Trophoblast cell (in vitro differentiated cells and primary cell): ENCODE measurements at regions not wholly inside any gene's neighbourhood (a gene's known extent, or its start where the extent isn't known, plus 50 kb on each side); places are given as distances from the start of the nearest gene placed in this dataset.

Experiments used
- DNase-seq, 2 donors: peaks; one replicate each; pipeline ENCODE4 v3.0.0-alpha.2; 2016
- H2AFZ ChIP-seq: 2 replicates; pipeline ENCODE4 v1.6.1; 2013; ENCODE audit warnings: low read length, moderate library complexity, mild to moderate bottlenecking; ENCODE audit not compliant: insufficient read depth, poor library complexity
- H2AK5ac ChIP-seq: 2 replicates; pipeline ENCODE4 v1.6.1; 2013; ENCODE audit warnings: mild to moderate bottlenecking, low read length
- H2BK120ac ChIP-seq: 2 replicates; pipeline ENCODE4 v1.6.1; 2013; ENCODE audit warnings: low read length, mild to moderate bottlenecking, moderate library complexity; ENCODE audit not compliant: insufficient read depth, poor library complexity
- H2BK12ac ChIP-seq: 2 replicates; pipeline ENCODE4 v1.6.1; 2013; ENCODE audit warnings: mild to moderate bottlenecking, low read length, moderate library complexity
- H2BK5ac ChIP-seq: 2 replicates; pipeline ENCODE4 v1.6.1; 2013; ENCODE audit warnings: low read length, low read depth, moderate library complexity, mild to moderate bottlenecking; ENCODE audit not compliant: poor library complexity
- H3K14ac ChIP-seq: 2 replicates; pipeline ENCODE4 v1.6.1; 2013; ENCODE audit warnings: mild to moderate bottlenecking, low read length
- H3K18ac ChIP-seq: 2 replicates; pipeline ENCODE4 v1.6.1; 2013; ENCODE audit warnings: mild to moderate bottlenecking, low read length
- H3K23ac ChIP-seq: 2 replicates; pipeline ENCODE4 v1.6.1; 2013; ENCODE audit warnings: low read length
- H3K27ac ChIP-seq: 2 replicates; pipeline ENCODE4 v1.5.1; 2013; ENCODE audit warnings: low read depth, mild to moderate bottlenecking, inconsistent platforms, low read length, moderate library complexity
- H3K27me3 ChIP-seq: 2 replicates; pipeline ENCODE4 v1.6.1; 2013; ENCODE audit warnings: inconsistent platforms, mild to moderate bottlenecking, low read length, moderate library complexity; ENCODE audit not compliant: insufficient read depth
- H3K36me3 ChIP-seq, 2 experiments: 1 replicate in 1 of 2; 2 replicates in 1 of 2; pipeline ENCODE4 v1.6.1; 2013; ENCODE audit warnings: low read length in 2 of 2, mild to moderate bottlenecking in 2 of 2, moderate library complexity in 1 of 2; ENCODE audit not compliant: insufficient read depth in 2 of 2, control insufficient read depth in 1 of 2
- H3K4ac ChIP-seq: 2 replicates; pipeline ENCODE4 v1.6.1; 2013; ENCODE audit warnings: low read depth, mild to moderate bottlenecking, low read length, moderate library complexity
- H3K4me1 ChIP-seq, 2 experiments: 1 replicate in 1 of 2; 2 replicates in 1 of 2; pipeline ENCODE4 v1.6.1; 2013; ENCODE audit warnings: low read length in 2 of 2, mild to moderate bottlenecking in 2 of 2, moderate library complexity in 1 of 2; ENCODE audit not compliant: insufficient read depth in 2 of 2, control insufficient read depth in 1 of 2
- H3K4me2 ChIP-seq: 2 replicates; pipeline ENCODE4 v1.6.1; 2013; ENCODE audit warnings: inconsistent platforms, mild to moderate bottlenecking, low read length, moderate library complexity
- H3K4me3 ChIP-seq: 2 replicates; pipeline ENCODE4 v1.5.1; 2013; ENCODE audit warnings: mild to moderate bottlenecking, low read depth, low read length, inconsistent platforms
- H3K79me1 ChIP-seq: one replicate; pipeline ENCODE4 v1.6.1; 2013; ENCODE audit warnings: low read length
- H3K79me2 ChIP-seq: 2 replicates; pipeline ENCODE4 v1.6.1; 2013; ENCODE audit warnings: low read length, mild to moderate bottlenecking; ENCODE audit not compliant: control insufficient read depth, insufficient read depth, poor library complexity
- H3K9ac ChIP-seq: 2 replicates; pipeline ENCODE4 v1.6.1; 2013; ENCODE audit warnings: mild to moderate bottlenecking, low read length
- H3K9me3 ChIP-seq: 2 replicates; pipeline ENCODE4 v1.6.1; 2013; ENCODE audit warnings: low read depth, mild to moderate bottlenecking, control low read depth, inconsistent platforms, low read length; ENCODE audit not compliant: insufficient read depth
- H4K12ac ChIP-seq: 2 replicates; pipeline ENCODE4 v1.6.1; 2013; ENCODE audit warnings: low read depth, mild to moderate bottlenecking, low read length, moderate library complexity
- H4K8ac ChIP-seq: 2 replicates; pipeline ENCODE4 v1.6.1; 2013; ENCODE audit warnings: low read depth, mild to moderate bottlenecking, low read length, moderate library complexity
- H4K91ac ChIP-seq: one replicate; pipeline ENCODE4 v1.6.1; 2013; ENCODE audit warnings: low read depth, mild to moderate bottlenecking, low read length, moderate library complexity
- WGBS: extraction: QIAGEN DNeasy Blood & Tissue Kit; methylation state at CpG from one replicate; pipeline ENCODE4 v1.1.7; 2013; ENCODE audit warnings: missing lambda C conversion rate; ENCODE audit not compliant: insufficient read length, insufficient coverage; ENCODE audit errors: extremely low coverage; 5-methylcytosine and 5-hydroxymethylcytosine counted together

- H3K79me2 ChIP-seq = no peaks in the 10 kb centered on the region
- no peak overlapping the region for H2BK120ac ChIP-seq
- no CpG with 5 or more reads among the region's 5 CpGs for WGBS
- no peak overlapping the region for H3K18ac ChIP-seq
- H3K4me1 ChIP-seq = no peaks in the 10 kb centered on the region
- H3K27ac ChIP-seq = no peak overlapping the region
- H3K23ac ChIP-seq = no peak overlapping the region
- H3K27me3 ChIP-seq = no peaks in the 10 kb centered on the region
- H3K14ac ChIP-seq = no peak overlapping the region
- H3K79me1 ChIP-seq = no peaks in the 10 kb centered on the region
- H3K4me2 ChIP-seq = no peak overlapping the region
- DNase-seq = no peak
- H4K12ac ChIP-seq = no peak overlapping the region
- no peak overlapping the region for H2AFZ ChIP-seq
- H4K91ac ChIP-seq = no peak overlapping the region
- H3K4ac ChIP-seq = no peak overlapping the region
- H4K8ac ChIP-seq = no peak overlapping the region
- H3K9ac ChIP-seq = no peak overlapping the region
- no peak overlapping the region for H3K4me3 ChIP-seq
- no peak overlapping the region for H2BK5ac ChIP-seq
- no peak overlapping the region for H2AK5ac ChIP-seq
- H3K9me3 ChIP-seq = peaks cover 3% of the 10 kb centered on the region
- no peak overlapping the region for H2BK12ac ChIP-seq
- H3K36me3 ChIP-seq = no peaks in the 10 kb centered on the region
These were observed 170.1 kb upstream of the ADCY2 start for GRCh38 chr5:7225826-7226225.

DNA sequence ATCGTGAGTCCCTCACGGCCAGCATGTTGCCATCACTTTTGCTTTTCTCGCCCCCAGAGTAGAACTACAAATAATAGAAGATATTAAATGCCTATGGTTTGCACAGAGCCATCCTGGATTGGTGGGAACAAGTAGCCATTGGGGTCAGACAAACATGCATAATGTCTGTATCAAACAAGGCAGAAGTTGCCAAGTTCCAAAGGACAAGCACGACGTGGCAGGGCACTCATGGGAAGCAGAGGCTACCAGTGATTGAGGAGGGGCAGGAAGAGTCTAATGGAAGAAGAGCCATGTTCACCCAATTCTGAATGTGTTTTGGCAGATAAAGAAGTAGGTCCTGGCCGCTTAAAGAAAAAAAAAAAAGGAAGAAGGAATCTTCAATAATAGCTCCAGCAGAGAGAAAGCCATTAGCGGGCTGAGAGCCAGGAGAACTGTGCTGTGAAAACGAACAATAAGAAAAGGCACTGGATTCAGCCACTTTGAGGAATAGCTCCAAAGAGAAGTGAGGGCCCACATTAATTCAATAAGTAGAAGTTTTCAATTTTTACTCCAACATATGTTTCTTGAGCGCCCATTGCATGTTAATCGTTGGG is 153.7 kb upstream of the ADCY2 start:
- Histone ChIP-seq H3K4me1 (no peaks in the 10 kb centered on the region), H2AK5ac (no peak overlapping the region), H4K12ac (no peak overlapping the region), H4K91ac (no peak overlapping the region), H2BK120ac (no peak overlapping the region), H3K14ac (no peak overlapping the region), H3K4me2 (no peak overlapping the region), H3K4ac (no peak overlapping the region), H3K4me3 (no peak overlapping the region), H3K27me3 (no peaks in the 10 kb centered on the region), H3K9me3 (no peaks in the 10 kb centered on the region), H3K79me2 (no peaks in the 10 kb centered on the region), H3K36me3 (no peaks in the 10 kb centered on the region), H2BK5ac (no peak overlapping the region), H2BK12ac (no peak overlapping the region), H2AFZ (no peak overlapping the region), H3K18ac (no peak overlapping the region), H3K9ac (no peak overlapping the region), H3K23ac (no peak overlapping the region), H4K8ac (no peak overlapping the region), H3K27ac (no peak overlapping the region), H3K79me1 (no peaks in the 10 kb centered on the region)
- WGBS = no CpG with 5 or more reads among the region's 10 CpGs
- DNase-seq = no peak

DNA sequence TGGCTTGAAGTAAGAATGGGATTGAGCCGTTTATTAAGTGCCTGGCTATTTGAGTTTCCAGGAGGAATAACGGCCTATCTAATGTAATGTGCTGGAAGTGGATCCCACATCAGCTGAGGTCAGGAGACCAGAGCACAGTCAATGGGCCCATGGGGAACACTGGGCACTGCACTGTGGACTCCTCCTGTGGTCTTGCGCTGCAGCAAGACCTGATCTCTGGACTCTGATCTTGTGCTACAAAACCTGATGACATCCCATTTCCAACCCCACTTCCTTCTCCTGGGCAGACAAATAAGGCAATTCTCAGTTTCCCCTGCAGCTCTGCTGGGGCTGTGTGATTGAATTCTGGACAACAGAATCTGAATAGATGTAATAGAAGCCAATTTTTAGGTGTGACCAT is 151.7 kb upstream of the ADCY2 start:
- H3K27me3 ChIP-seq = no peaks in the 10 kb centered on the region
- no peak overlapping the region for H2BK5ac ChIP-seq
- no peak overlapping the region for H3K23ac ChIP-seq
- no peak overlapping the region for H3K4me3 ChIP-seq
- H3K4ac ChIP-seq = no peak overlapping the region
- no peak overlapping the region for H4K8ac ChIP-seq
- H4K91ac ChIP-seq = no peak overlapping the region
- H3K36me3 ChIP-seq = no peaks in the 10 kb centered on the region
- no peaks in the 10 kb centered on the region for H3K79me2 ChIP-seq
- no peak overlapping the region for H2AK5ac ChIP-seq
- WGBS = no CpG with 5 or more reads among the region's 3 CpGs
- no peak overlapping the region for H3K18ac ChIP-seq
- no peak overlapping the region for H4K12ac ChIP-seq
- no peaks in the 10 kb centered on the region for H3K79me1 ChIP-seq
- H3K9ac ChIP-seq = no peak overlapping the region
- H2BK120ac ChIP-seq = no peak overlapping the region
- H3K4me1 ChIP-seq = no peaks in the 10 kb centered on the region
- DNase-seq = no peak
- H3K27ac ChIP-seq = no peak overlapping the region
- H3K14ac ChIP-seq = no peak overlapping the region
- no peak overlapping the region for H2AFZ ChIP-seq
- H3K4me2 ChIP-seq = no peak overlapping the region
- H3K9me3 ChIP-seq = no peaks in the 10 kb centered on the region
- no peak overlapping the region for H2BK12ac ChIP-seq

DNA sequence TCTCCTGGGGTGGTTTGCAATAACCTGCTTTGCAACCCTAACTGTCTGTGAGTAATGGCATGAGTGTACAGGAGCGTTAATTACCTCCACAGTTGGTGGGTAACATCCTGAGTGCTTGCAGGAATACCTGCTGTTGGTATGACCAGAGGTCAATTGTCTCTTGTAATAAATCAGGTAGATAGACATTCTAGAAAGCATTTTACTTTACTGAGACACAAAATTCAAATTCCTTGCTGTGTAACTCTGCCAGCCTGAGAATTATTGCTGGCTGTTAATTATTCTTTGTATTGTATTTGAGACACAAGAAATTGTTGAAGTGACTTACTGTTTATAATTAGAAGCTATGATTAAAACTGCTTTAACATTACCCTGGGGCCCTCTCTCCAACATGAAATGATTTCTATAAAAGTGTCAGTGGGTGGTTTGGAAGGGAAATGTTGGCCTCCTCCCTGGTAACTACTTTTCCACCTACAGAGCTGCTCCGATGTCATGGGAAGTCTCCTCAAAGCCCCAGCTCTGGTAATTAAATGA is 150.8 kb upstream of the ADCY2 start:
- H2BK12ac ChIP-seq = no peak overlapping the region
- H2BK5ac ChIP-seq = no peak overlapping the region
- no peak overlapping the region for H2AFZ ChIP-seq
- H3K18ac ChIP-seq = no peak overlapping the region
- H4K91ac ChIP-seq = no peak overlapping the region
- no peak overlapping the region for H3K23ac ChIP-seq
- no peak overlapping the region for H3K14ac ChIP-seq
- no peaks in the 10 kb centered on the region for H3K27me3 ChIP-seq
- no peaks in the 10 kb centered on the region for H3K9me3 ChIP-seq
- H4K8ac ChIP-seq = no peak overlapping the region
- no peak overlapping the region for H3K4me2 ChIP-seq
- no peak overlapping the region for H3K27ac ChIP-seq
- DNase-seq = no peak
- H3K36me3 ChIP-seq = no peaks in the 10 kb centered on the region
- no peak overlapping the region for H2AK5ac ChIP-seq
- H3K4me1 ChIP-seq = no peaks in the 10 kb centered on the region
- H4K12ac ChIP-seq = no peak overlapping the region
- no peak overlapping the region for H3K4me3 ChIP-seq
- H3K79me1 ChIP-seq = no peaks in the 10 kb centered on the region
- no peak overlapping the region for H3K9ac ChIP-seq
- H3K4ac ChIP-seq = no peak overlapping the region
- no peaks in the 10 kb centered on the region for H3K79me2 ChIP-seq
- H2BK120ac ChIP-seq = no peak overlapping the region
- WGBS = no CpG with 5 or more reads among the region's 2 CpGs
